Tibial nerve (tissue), 4 donors: ENCODE measurements at regions not wholly inside any gene's neighbourhood (a gene's known extent, or its start where the extent isn't known, plus 50 kb on each side); places are given as distances from the start of the nearest gene placed in this dataset.

Experiments used
- DNase-seq, 2 donors: peaks; one replicate each; pipeline ENCODE4 v3.0.0-alpha.2; 2019; ENCODE audit warnings: low spot score in 2 of 2
- H3K27ac ChIP-seq, 4 donors: fragments of 200-600 bp; sonication (generic) in 3 of 4; one replicate each; pipeline ENCODE4 v1.5.1; 2017 to 2019; ENCODE audit warnings: mild to moderate bottlenecking in 1 of 4
- H3K27me3 ChIP-seq, 2 donors: fragments of 200-600 bp; sonication (generic) in 1 of 2; one replicate each; pipeline versions ENCODE4 v1.5.1 to v1.6.0; 2017 to 2019
- H3K36me3 ChIP-seq, 3 donors: fragments of 200-600 bp; sonication (generic); one replicate each; pipeline ENCODE4 v1.5.1; 2018 to 2019
- H3K4me1 ChIP-seq, 4 donors: fragments of 200-600 bp; sonication (generic) in 3 of 4; one replicate each; pipeline ENCODE4 v1.5.1; 2017 to 2019
- H3K4me3 ChIP-seq, 4 donors: fragments of 200-600 bp; sonication (generic) in 3 of 4; one replicate each; pipeline ENCODE4 v1.5.1; 2017 to 2019; ENCODE audit warnings: mild to moderate bottlenecking in 1 of 4, moderate library complexity in 1 of 4
- H3K9me3 ChIP-seq, 4 donors: fragments of 200-600 bp; sonication (generic) in 3 of 4; one replicate each; pipeline ENCODE4 v1.5.1; 2017 to 2019
- CTCF ChIP-seq, 5 experiments: fragments of 200-600 bp in 3 of 5; fragments of 450-650 bp in 2 of 5; sonication (generic) in 3 of 5; IDR thresholded peaks; one replicate each; pipeline ENCODE4 v1.5.1; 2016 to 2019; ENCODE audit warnings: antibody characterized with exemption in 5 of 5, mild to moderate bottlenecking in 3 of 5, moderate library complexity in 2 of 5
- EP300 ChIP-seq, 2 donors: sonication (generic); formaldehyde crosslinking; IDR thresholded peaks; one replicate each; pipeline ENCODE4 v1.6.1; 2017; ENCODE audit warnings: antibody characterized with exemption in 2 of 2, mild to moderate bottlenecking in 1 of 2
- POLR2A ChIP-seq, 2 donors: fragments of 450-650 bp; IDR thresholded peaks; one replicate each; pipeline ENCODE4 v1.6.1; 2017; ENCODE audit warnings: antibody characterized with exemption in 2 of 2, mild to moderate bottlenecking in 2 of 2, moderate library complexity in 2 of 2
- WGBS, 2 donors: methylation state at CpG; one replicate each; pipeline ENCODE4 v1.1.5; 2018; 5-methylcytosine and 5-hydroxymethylcytosine counted together

- WGBS, 2 donors, result 76 to 79% methylated on average over 11 to 12 of the region's 12 CpGs
- DNase-seq, result no peak
- no peak for TF ChIP-seq CTCF (IDR thresholded peaks at IDR 0.05)
- Histone ChIP-seq H3K27me3 (peaks cover 0 to 14% of the 10 kb centered on the region in 2 donors), H3K4me3 (no peak overlapping the region), H3K36me3 (no peaks in the 10 kb centered on the region), H3K27ac (no peak overlapping the region), H3K4me1 (no peaks in the 10 kb centered on the region), H3K9me3 (peaks cover 0 to 26% (median 2%) of the 10 kb centered on the region in 4 donors)
Observed at GRCh38 chr20:57001126-57001767, 265.2 kb downstream of the BMP7 start.

GRCh38 chr20:57002066-57002570, 264.3 kb downstream of the BMP7 start:
- H3K27me3 ChIP-seq, result peaks cover 0 to 22% of the 10 kb centered on the region in 2 donors
- no peak for DNase-seq
- TF ChIP-seq CTCF (IDR thresholded peaks at IDR 0.05) (no peak), POLR2A (IDR thresholded peaks at IDR 0.05) (no peak), EP300 (IDR thresholded peaks at IDR 0.05) (no peak)
- peaks cover 0 to 26% (median 2%) of the 10 kb centered on the region in 4 donors for H3K9me3 ChIP-seq
- H3K4me3 ChIP-seq, result no peak overlapping the region
- H3K27ac ChIP-seq, result no peak overlapping the region
- 82 to 84% methylated on average over 15 of the region's 15 CpGs for WGBS, 2 donors
- H3K36me3 ChIP-seq, result no peaks in the 10 kb centered on the region
- no peaks in the 10 kb centered on the region for H3K4me1 ChIP-seq

- Histone ChIP-seq H3K36me3 (no peaks in the 10 kb centered on the region), H3K4me1 (no peaks in the 10 kb centered on the region), H3K27ac (no peak overlapping the region), H3K9me3 (peaks cover 0 to 20% (median 2%) of the 10 kb centered on the region in 4 donors), H3K27me3 (peaks cover 0 to 24% of the 10 kb centered on the region in 2 donors), H3K4me3 (no peak overlapping the region)
- no peak for TF ChIP-seq POLR2A (IDR thresholded peaks at IDR 0.05)
- no peak for TF ChIP-seq CTCF (IDR thresholded peaks at IDR 0.05)
- TF ChIP-seq EP300 (IDR thresholded peaks at IDR 0.05), result no peak
- DNase-seq, result no peak
- 36 to 39% methylated on average over 7 of the region's 7 CpGs for WGBS, 2 donors
Observed at GRCh38 chr20:57003012-57003411, 263.4 kb downstream of the BMP7 start.

- Histone ChIP-seq H3K4me3 (no peak overlapping the region), H3K27ac (no peak overlapping the region), H3K9me3 (peaks cover 0 to 6% (median 0%) of the 10 kb centered on the region in 4 donors), H3K27me3 (peaks cover 0 to 30% of the 10 kb centered on the region in 2 donors), H3K4me1 (no peaks in the 10 kb centered on the region), H3K36me3 (no peaks in the 10 kb centered on the region)
- TF ChIP-seq EP300 (IDR thresholded peaks at IDR 0.05), result no peak
- no peak for TF ChIP-seq CTCF (IDR thresholded peaks at IDR 0.05)
- no peak for TF ChIP-seq POLR2A (IDR thresholded peaks at IDR 0.05)
- no peak for DNase-seq
- 60 to 75% methylated on average over 2 to 5 of the region's 5 CpGs for WGBS, 2 donors
Observed at GRCh38 chr20:57004416-57004815, 262.0 kb downstream of the BMP7 start.

- Histone ChIP-seq H3K27me3 (peaks cover 0 to 30% of the 10 kb centered on the region in 2 donors), H3K27ac (no peak overlapping the region), H3K36me3 (no peaks in the 10 kb centered on the region), H3K9me3 (no peaks in the 10 kb centered on the region), H3K4me1 (no peaks in the 10 kb centered on the region), H3K4me3 (no peak overlapping the region)
- no peak for DNase-seq
- TF ChIP-seq EP300 (IDR thresholded peaks at IDR 0.05) (no peak), CTCF (IDR thresholded peaks at IDR 0.05) (no peak), POLR2A (IDR thresholded peaks at IDR 0.05) (no peak)
- 60 to 61% methylated on average over 12 of the region's 12 CpGs for WGBS, 2 donors
Observed at GRCh38 chr20:57004951-57005933, 261.2 kb downstream of the BMP7 start.
